PC-9 (cell line): ENCODE measurements at regions not wholly inside any gene's neighbourhood (a gene's known extent, or its start where the extent isn't known, plus 50 kb on each side); places are given as distances from the start of the nearest gene placed in this dataset.

Source experiments
- BruUV-seq: library from RNA; stranded (reverse); fragments of 400-500 nt; replicated peaks from 2 replicates; lab custom pipeline; 2021; lab: Mats Ljungman, UMichigan
- CTCF ChIA-PET: fragments of 300-600 bp; sonication (Branson Sonifier 250); formaldehyde crosslinking; loops from one replicate; lab custom pipeline; 2022; ENCODE audit warnings: antibody characterized with exemption; lab: Charles Lee
- POLR2A ChIA-PET: fragments of 300-600 bp; sonication (Branson Sonifier 250); formaldehyde crosslinking; loops from one replicate; lab custom pipeline; 2022; ENCODE audit warnings: antibody characterized with exemption; ENCODE audit not compliant: unreplicated experiment; lab: Charles Lee
- DNase-seq, 2 experiments: peaks; one replicate each; pipeline versions ENCODE4 v3.0.0 to v3.0.0-alpha.2; 2015 to 2022; ENCODE audit warnings: mixed read lengths in 1 of 2
- H2AFZ ChIP-seq: fragments of 200-600 bp; sonication (generic); 2 replicates; pipeline ENCODE4 v1.8.1; 2017; ENCODE audit warnings: antibody characterized with exemption
- H3F3A ChIP-seq: fragments of 200-600 bp; sonication (generic); 2 replicates; pipeline ENCODE4 v1.8.1; 2017; ENCODE audit warnings: antibody characterized with exemption, mild to moderate bottlenecking, low read depth; ENCODE audit not compliant: insufficient read depth
- H3K27ac ChIP-seq: fragments of 200-600 bp; sonication (generic); 2 replicates; pipeline ENCODE4 v1.6.1; 2016; ENCODE audit warnings: mixed run types
- H3K27me3 ChIP-seq: fragments of 200-600 bp; sonication (generic); 2 replicates; pipeline ENCODE4 v1.6.1; 2016; ENCODE audit warnings: low read depth, mixed run types; ENCODE audit not compliant: insufficient read depth
- H3K36me3 ChIP-seq: fragments of 200-600 bp; sonication (generic); 2 replicates; pipeline ENCODE4 v1.6.1; 2016; ENCODE audit warnings: low read depth, mixed run types
- H3K4me1 ChIP-seq: fragments of 200-600 bp; sonication (generic); replicated peaks from 2 replicates; pipeline ENCODE4 v1.6.1; 2016; ENCODE audit warnings: mixed run types; ENCODE audit not compliant: insufficient read depth
- H3K4me2 ChIP-seq: fragments of 200-600 bp; sonication (generic); 2 replicates; pipeline ENCODE4 v1.6.1; 2017; ENCODE audit warnings: mixed run types
- H3K4me3 ChIP-seq: fragments of 200-600 bp; sonication (generic); 2 replicates; pipeline ENCODE4 v1.6.1; 2016; ENCODE audit warnings: mixed run types
- H3K79me2 ChIP-seq: fragments of 200-600 bp; sonication (generic); 2 replicates; pipeline ENCODE4 v1.6.1; 2017; ENCODE audit warnings: low read depth, mixed run types
- H3K9me2 ChIP-seq: fragments of 200-600 bp; sonication (generic); 2 replicates; pipeline ENCODE4 v1.8.1; 2017; ENCODE audit warnings: mild to moderate bottlenecking; ENCODE audit not compliant: insufficient read depth
- H3K9me3 ChIP-seq: fragments of 200-600 bp; sonication (generic); 2 replicates; pipeline ENCODE4 v1.8.1; 2016; ENCODE audit warnings: low read depth; ENCODE audit not compliant: insufficient read depth
- H4K20me1 ChIP-seq: fragments of 200-600 bp; sonication (generic); 2 replicates; pipeline ENCODE4 v1.8.1; 2017; ENCODE audit not compliant: insufficient read depth
- CTCF ChIP-seq: fragments of 200-600 bp; sonication (generic); conservative IDR thresholded peaks from 2 replicates; pipeline ENCODE4 v1.6.1; 2017; ENCODE audit warnings: mixed run types, antibody characterized with exemption, mild to moderate bottlenecking, moderate library complexity
- EZH2 ChIP-seq: fragments of 200-600 bp; sonication (generic); IDR thresholded peaks from 2 replicates; pipeline ENCODE4 v1.8.0; 2017; ENCODE audit warnings: antibody characterized with exemption, low read depth
- intact Hi-C: fragments of 100-400 bp; cut with micrococcal nuclease; formaldehyde crosslinking; loops from one replicate; pipeline ENCODE4 v1.10.0; 2022; ENCODE audit not compliant: unreplicated experiment

GRCh38 chr1:37325010-37325409 is 149.4 kb upstream of the ZC3H12A start:
- no peaks in the 10 kb centered on the region for H3K4me1 ChIP-seq
- no TSS peak for BruUV-seq
- intact Hi-C loops = no loop called here
- H2AFZ ChIP-seq = no peak overlapping the region
- no peak overlapping the region for H3K4me2 ChIP-seq
- CTCF ChIA-PET = no interaction called here
- 0 out of 2 replicates have a peak, but pooled peaks cover 7% of the 10 kb centered on the region for H3K9me3 ChIP-seq
- POLR2A ChIA-PET = no interaction called here
- H3K36me3 ChIP-seq = no peaks in the 10 kb centered on the region
- peaks cover 41% of the 10 kb centered on the region for H3K27me3 ChIP-seq
- H4K20me1 ChIP-seq = no peaks in the 10 kb centered on the region
- no peak for DNase-seq
- H3K79me2 ChIP-seq = no peaks in the 10 kb centered on the region
- no peak overlapping the region for H3K4me3 ChIP-seq
- TF ChIP-seq CTCF = no peak
- TF ChIP-seq EZH2 = no peak
- H3K9me2 ChIP-seq = no peaks in the 10 kb centered on the region
- H3K27ac ChIP-seq = no peak overlapping the region
- H3F3A ChIP-seq = no peaks in the 10 kb centered on the region

GRCh38 chr1:37325509-37326437 is 148.6 kb upstream of the ZC3H12A start:
- H3K9me3 ChIP-seq = 0 out of 2 replicates have a peak, but pooled peaks cover 7% of the 10 kb centered on the region
- no peak overlapping the region for H3K4me2 ChIP-seq
- no peak overlapping the region for H3K27ac ChIP-seq
- H3K4me3 ChIP-seq = no peak overlapping the region
- no peaks in the 10 kb centered on the region for H3K9me2 ChIP-seq
- no peaks in the 10 kb centered on the region for H4K20me1 ChIP-seq
- ChIA-PET CTCF (no interaction called here), POLR2A (no interaction called here)
- no peaks in the 10 kb centered on the region for H3F3A ChIP-seq
- DNase-seq = no peak
- H3K27me3 ChIP-seq = peaks cover 41% of the 10 kb centered on the region
- TF ChIP-seq EZH2 (no peak), CTCF (no peak)
- no peaks in the 10 kb centered on the region for H3K79me2 ChIP-seq
- no peaks in the 10 kb centered on the region for H3K36me3 ChIP-seq
- intact Hi-C loops = no loop called here
- no TSS peak for BruUV-seq
- H2AFZ ChIP-seq = no peak overlapping the region
- no peaks in the 10 kb centered on the region for H3K4me1 ChIP-seq

GRCh38 chr1:37332126-37332525 is 142.3 kb upstream of the ZC3H12A start:
- BruUV-seq = no TSS peak
- H3K4me2 ChIP-seq = no peak overlapping the region
- no peak overlapping the region for H3K4me3 ChIP-seq
- no peaks in the 10 kb centered on the region for H4K20me1 ChIP-seq
- no peaks in the 10 kb centered on the region for H3K36me3 ChIP-seq
- ChIA-PET POLR2A (no interaction called here), CTCF (no interaction called here)
- intact Hi-C loops = no loop called here
- no peak for DNase-seq
- no peaks in the 10 kb centered on the region for H3K79me2 ChIP-seq
- no peak overlapping the region for H3K27ac ChIP-seq
- H3K27me3 ChIP-seq = peaks cover 75% of the 10 kb centered on the region
- no peaks in the 10 kb centered on the region for H3K9me2 ChIP-seq
- no peaks in the 10 kb centered on the region for H3K9me3 ChIP-seq
- no peak overlapping the region for H2AFZ ChIP-seq
- H3F3A ChIP-seq = no peaks in the 10 kb centered on the region
- TF ChIP-seq EZH2 = no peak
- TF ChIP-seq CTCF = no peak
- H3K4me1 ChIP-seq = no peaks in the 10 kb centered on the region
